Colonic mucosa (tissue), 4 donors: ENCODE measurements at regions not wholly inside any gene's neighbourhood (a gene's known extent, or its start where the extent isn't known, plus 50 kb on each side); places are given as distances from the start of the nearest gene placed in this dataset.
"Not testable (repeated sequence)": the region's sequence is repeated elsewhere in the genome, so short reads cannot be mapped to it uniquely, and the experiment has no call there.

Experiments
- DNase-seq: peaks from one replicate; pipeline ENCODE4 v3.0.0-alpha.2; 2020
- H3K27ac ChIP-seq: fragments of 200-600 bp; one replicate; pipeline ENCODE4 v1.8.0; 2021
- H3K27me3 ChIP-seq: fragments of 200-600 bp; one replicate; pipeline ENCODE4 v1.8.0; 2021
- H3K36me3 ChIP-seq: fragments of 200-600 bp; one replicate; pipeline ENCODE4 v1.8.0; 2021
- H3K4me1 ChIP-seq: fragments of 200-600 bp; one replicate; pipeline ENCODE4 v1.8.0; 2021; ENCODE audit warnings: mild to moderate bottlenecking
- H3K4me3 ChIP-seq: fragments of 200-600 bp; one replicate; pipeline ENCODE4 v1.8.0; 2021
- H3K9ac ChIP-seq, 2 donors: one replicate each; pipeline ENCODE4 v1.7.0; 2013; ENCODE audit warnings: control low read depth in 2 of 2, low read depth in 2 of 2, low read length in 2 of 2
- H3K9me3 ChIP-seq: fragments of 200-600 bp; one replicate; pipeline ENCODE4 v1.8.0; 2021
- intact Hi-C: fragments of 100-400 bp; cut with DNase I; formaldehyde crosslinking; loops from one replicate; pipeline ENCODE4 v1.14.1; 2022
- TF ChIP-seq, protein P1 (sequence below): fragments of 200-600 bp; IDR thresholded peaks from one replicate; pipeline ENCODE4 v1.8.0; 2022; ENCODE audit warnings: antibody characterized with exemption, mild to moderate bottlenecking
- donor health status: healthy.
- donor health status: DM: no; HTN: no; CAD: no.
- donor health status: DM: no; HTN: no; CAD: no.

DNA sequence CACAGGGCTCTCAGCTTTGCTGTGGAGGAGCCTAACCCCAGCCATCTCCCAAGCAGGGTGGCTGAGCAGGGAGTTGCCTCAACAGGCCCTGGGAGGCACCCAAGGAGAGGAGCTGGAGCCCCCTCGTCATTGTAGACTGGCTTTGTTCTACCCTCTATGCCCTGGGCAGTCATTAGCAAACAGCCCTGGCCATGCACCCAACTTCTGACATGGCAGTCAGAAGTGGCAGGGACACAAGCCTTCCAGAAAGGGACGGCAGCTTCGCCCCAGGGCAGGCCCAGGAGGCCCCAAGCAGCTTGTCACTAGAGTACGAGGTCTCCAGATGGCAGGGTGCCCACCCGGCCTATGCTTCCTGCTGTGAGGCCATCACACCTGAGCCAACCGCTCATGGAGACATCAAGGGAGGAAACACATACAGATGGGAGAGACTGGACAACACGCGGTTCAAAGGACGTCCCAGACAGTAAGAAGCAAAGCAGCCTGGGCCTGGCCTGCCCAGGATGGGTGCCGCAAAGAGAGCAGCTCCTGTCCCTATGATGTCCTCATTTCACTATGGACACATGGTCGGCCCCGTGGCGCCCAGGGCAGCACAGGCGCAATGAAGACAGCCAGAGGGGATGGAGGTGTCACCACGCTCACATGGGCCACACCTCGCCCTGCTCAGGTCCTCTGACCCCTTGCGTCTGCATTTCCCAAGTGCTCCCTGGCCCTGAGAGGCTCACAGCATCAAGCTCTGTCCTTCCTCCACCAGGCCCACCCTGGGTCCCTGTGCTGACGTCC, 190.9 kb upstream of the CXCL12 start:
- Histone ChIP-seq H3K4me1 (no peaks in the 10 kb centered on the region), H3K27me3 (no peaks in the 10 kb centered on the region), H3K9me3 (no peaks in the 10 kb centered on the region), H3K36me3 (no peaks in the 10 kb centered on the region), H3K9ac (no peak overlapping the region), H3K27ac (no peak overlapping the region), H3K4me3 (no peak overlapping the region)
- intact Hi-C loops: no loop called here
- TF ChIP-seq, protein P1, sequence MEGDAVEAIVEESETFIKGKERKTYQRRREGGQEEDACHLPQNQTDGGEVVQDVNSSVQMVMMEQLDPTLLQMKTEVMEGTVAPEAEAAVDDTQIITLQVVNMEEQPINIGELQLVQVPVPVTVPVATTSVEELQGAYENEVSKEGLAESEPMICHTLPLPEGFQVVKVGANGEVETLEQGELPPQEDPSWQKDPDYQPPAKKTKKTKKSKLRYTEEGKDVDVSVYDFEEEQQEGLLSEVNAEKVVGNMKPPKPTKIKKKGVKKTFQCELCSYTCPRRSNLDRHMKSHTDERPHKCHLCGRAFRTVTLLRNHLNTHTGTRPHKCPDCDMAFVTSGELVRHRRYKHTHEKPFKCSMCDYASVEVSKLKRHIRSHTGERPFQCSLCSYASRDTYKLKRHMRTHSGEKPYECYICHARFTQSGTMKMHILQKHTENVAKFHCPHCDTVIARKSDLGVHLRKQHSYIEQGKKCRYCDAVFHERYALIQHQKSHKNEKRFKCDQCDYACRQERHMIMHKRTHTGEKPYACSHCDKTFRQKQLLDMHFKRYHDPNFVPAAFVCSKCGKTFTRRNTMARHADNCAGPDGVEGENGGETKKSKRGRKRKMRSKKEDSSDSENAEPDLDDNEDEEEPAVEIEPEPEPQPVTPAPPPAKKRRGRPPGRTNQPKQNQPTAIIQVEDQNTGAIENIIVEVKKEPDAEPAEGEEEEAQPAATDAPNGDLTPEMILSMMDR: no peak
- no peak for DNase-seq

- no peaks in the 10 kb centered on the region for H3K36me3 ChIP-seq
- no peaks in the 10 kb centered on the region for H3K4me1 ChIP-seq
- H3K27ac ChIP-seq: no peak overlapping the region
- no peaks in the 10 kb centered on the region for H3K27me3 ChIP-seq
- DNase-seq: no peak
- TF ChIP-seq, protein P1: no peak
- H3K9ac ChIP-seq: no peak overlapping the region
- H3K4me3 ChIP-seq: no peak overlapping the region
- no peaks in the 10 kb centered on the region for H3K9me3 ChIP-seq
- intact Hi-C loops: no loop called here
Observed at GRCh38 chr10:44576702-44577191, 191.8 kb upstream of the CXCL12 start.

GRCh38 chr10:44577533-44577932, 192.6 kb upstream of the CXCL12 start:
- Histone ChIP-seq H3K4me1 (no peaks in the 10 kb centered on the region), H3K9me3 (no peaks in the 10 kb centered on the region), H3K27me3 (no peaks in the 10 kb centered on the region), H3K36me3 (no peaks in the 10 kb centered on the region), H3K27ac (no peak overlapping the region), H3K9ac (no peak overlapping the region), H3K4me3 (no peak overlapping the region)
- intact Hi-C loops: no loop called here
- TF ChIP-seq, protein P1: no peak
- DNase-seq: no peak

- DNase-seq: no peak
- no peak overlapping the region for H3K9ac ChIP-seq
- TF ChIP-seq, protein P1: no peak
- H3K4me1 ChIP-seq: no peaks in the 10 kb centered on the region
- no peaks in the 10 kb centered on the region for H3K36me3 ChIP-seq
- H3K4me3 ChIP-seq: no peak overlapping the region
- no peaks in the 10 kb centered on the region for H3K27me3 ChIP-seq
- intact Hi-C loops: no loop called here
- no peak overlapping the region for H3K27ac ChIP-seq
- H3K9me3 ChIP-seq: no peaks in the 10 kb centered on the region
Observed at GRCh38 chr10:44578271-44578670, 193.4 kb upstream of the CXCL12 start.

GRCh38 chr10:44578963-44579362, 194.1 kb upstream of the CXCL12 start:
- H3K9ac ChIP-seq, H3K4me3 ChIP-seq, H3K36me3 ChIP-seq, intact Hi-C loops, H3K27me3 ChIP-seq, H3K27ac ChIP-seq, DNase-seq, H3K4me1 ChIP-seq, H3K9me3 ChIP-seq: not testable (repeated sequence)

DNA sequence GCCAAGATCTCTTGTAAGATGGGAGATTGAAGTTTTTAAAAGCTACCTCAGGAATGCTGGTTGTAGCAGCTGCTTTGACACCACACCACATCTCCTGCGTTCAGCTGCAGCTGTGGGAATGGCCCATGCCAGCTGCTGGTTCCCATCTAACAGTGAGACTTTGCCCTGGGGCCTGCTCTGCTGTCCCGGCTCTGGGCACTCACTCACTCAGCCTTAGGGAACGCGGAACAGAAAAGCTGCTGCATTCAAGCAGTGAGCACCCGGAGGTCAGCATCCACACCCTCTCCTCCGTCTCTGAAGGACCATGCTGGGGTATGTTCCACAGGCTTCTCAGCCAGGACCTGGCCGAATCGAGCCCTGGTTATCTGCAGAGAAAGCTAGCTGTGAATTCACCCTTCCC, 197.1 kb upstream of the CXCL12 start:
- intact Hi-C loops: no loop called here
- Histone ChIP-seq H3K27me3 (no peaks in the 10 kb centered on the region), H3K4me3 (no peak overlapping the region), H3K27ac (no peak overlapping the region), H3K4me1 (no peaks in the 10 kb centered on the region), H3K9me3 (no peaks in the 10 kb centered on the region), H3K9ac (no peak overlapping the region), H3K36me3 (no peaks in the 10 kb centered on the region)
- DNase-seq: no peak
- TF ChIP-seq, protein P1: no peak
